AG04449 (cell line): ENCODE measurements at regions not wholly inside any gene's neighbourhood (a gene's known extent, or its start where the extent isn't known, plus 50 kb on each side); places are given as distances from the start of the nearest gene placed in this dataset.
A peak's percentile ranks its signal among the peaks of the same experiment; 100 is the strongest.

Source experiments
- CTCF ChIA-PET: fragments of 350-600 bp; formaldehyde crosslinking; extraction: SDS; loops from one replicate; lab custom pipeline; 2021; ENCODE audit warnings: antibody characterized with exemption; lab: Yijun Ruan, JAX
- POLR2A ChIA-PET: fragments of 400-600, 350-600 bp; formaldehyde crosslinking; extraction: SDS; loops from one replicate; lab custom pipeline; 2020; ENCODE audit warnings: antibody characterized with exemption, inconsistent platforms; lab: Yijun Ruan, JAX
- DNase-seq: peaks from one replicate; pipeline ENCODE4 v3.0.0-alpha.2; 2010; ENCODE audit warnings: low read depth, low spot score
- H3K4me3 ChIP-seq: 2 replicates; pipeline ENCODE4 v1.5.1; 2011; ENCODE audit warnings: low read depth, mild to moderate bottlenecking, control low read depth, low read length
- CTCF ChIP-seq: IDR thresholded peaks from one replicate; pipeline ENCODE4 v1.5.1; 2011; ENCODE audit warnings: mild to moderate bottlenecking, moderate library complexity, low read length, control low read depth, inconsistent platforms; ENCODE audit not compliant: insufficient read depth; ENCODE audit errors: missing control alignments

GRCh38 chr6:47141171-47141570 is 99.0 kb upstream of the ADGRF1 start:
- DNase-seq = no peak
- ChIA-PET CTCF (no interaction called here), POLR2A (no interaction called here)
- TF ChIP-seq CTCF = no peak
- H3K4me3 ChIP-seq = no peak overlapping the region

- CTCF ChIA-PET = no interaction called here
- no peak overlapping the region for H3K4me3 ChIP-seq
- no peak for DNase-seq
- TF ChIP-seq CTCF = no peak
- POLR2A ChIA-PET = no interaction called here
Observed at GRCh38 chr6:47138046-47138445, 95.9 kb upstream of the ADGRF1 start.

GRCh38 chr6:47137073-47137472 is 94.9 kb upstream of the ADGRF1 start:
- DNase-seq = no peak
- CTCF ChIA-PET = no interaction called here

GRCh38 chr6:47135772-47136171 is 93.6 kb upstream of the ADGRF1 start:
- ChIA-PET CTCF (no interaction called here), POLR2A (no interaction called here)
- no peak overlapping the region for H3K4me3 ChIP-seq
- TF ChIP-seq CTCF = no peak
- peak; percentile 44 for DNase-seq

More at GRCh38 chr6:47137073-47137472, 94.9 kb upstream of the ADGRF1 start:
- H3K4me3 ChIP-seq = no peak overlapping the region
- POLR2A ChIA-PET = no interaction called here
- TF ChIP-seq CTCF = no peak

- CTCF ChIA-PET = no interaction called here
- peak; percentile 46 for DNase-seq
- POLR2A ChIA-PET = no interaction called here
- H3K4me3 ChIP-seq = no peak overlapping the region
- TF ChIP-seq CTCF = no peak
Observed at GRCh38 chr6:47134476-47135189, 92.5 kb upstream of the ADGRF1 start.

- ChIA-PET POLR2A (no interaction called here), CTCF (no interaction called here)
- H3K4me3 ChIP-seq = no peak overlapping the region
- no peak for TF ChIP-seq CTCF
- DNase-seq = no peak
Observed at GRCh38 chr6:47133230-47134000, 91.3 kb upstream of the ADGRF1 start.
